Activated T-cell treated with anti-CD3 and anti-CD28 coated beads, Interleukin-2, amount 50 U/mL, for 4 hours (primary cell): ENCODE measurements at regions not wholly inside any gene's neighbourhood (a gene's known extent, or its start where the extent isn't known, plus 50 kb on each side); places are given as distances from the start of the nearest gene placed in this dataset.

ENCODE experiments used
- ATAC-seq, 2 donors: fragments of 200-7000 bp; cut with Tn5 transposase; one replicate each; pipeline ENCODE4 v1.10.0; 2021
- DNase-seq: peaks from one replicate; pipeline ENCODE4 v3.0.0-alpha.2; 2020
- H3K27me3 Mint-ChIP-seq: one replicate; pipeline ENCODE4 v1.8.0; 2021; ENCODE audit warnings: low read depth, mixed read lengths
- H3K36me3 Mint-ChIP-seq: one replicate; pipeline ENCODE4 v1.8.0; 2022; ENCODE audit warnings: mixed read lengths; ENCODE audit not compliant: insufficient read depth
- H3K4me1 Mint-ChIP-seq: one replicate; pipeline ENCODE4 v1.8.0; 2021; ENCODE audit warnings: low read depth, mixed read lengths
- H3K4me3 Mint-ChIP-seq: one replicate; pipeline ENCODE4 v1.8.0; 2021; ENCODE audit warnings: mild to moderate bottlenecking, moderate library complexity, mixed read lengths
- H3K9me3 Mint-ChIP-seq: one replicate; pipeline ENCODE4 v1.8.0; 2021; ENCODE audit warnings: mixed read lengths

GRCh38 chr4:14867847-14868246, 134.4 kb upstream of the CPEB2 start:
- no peak overlapping the region for H3K4me3 Mint-ChIP-seq
- peaks cover 13% of the 10 kb centered on the region for H3K27me3 Mint-ChIP-seq
- no peaks in the 10 kb centered on the region for H3K4me1 Mint-ChIP-seq
- ATAC-seq (no peak), DNase-seq (no peak)
- no peaks in the 10 kb centered on the region for H3K9me3 Mint-ChIP-seq
- H3K36me3 Mint-ChIP-seq = no peaks in the 10 kb centered on the region

- Mint-ChIP-seq H3K27me3 (peaks cover 13% of the 10 kb centered on the region), H3K36me3 (no peaks in the 10 kb centered on the region), H3K4me1 (no peaks in the 10 kb centered on the region), H3K9me3 (no peaks in the 10 kb centered on the region), H3K4me3 (no peak overlapping the region)
- ATAC-seq (no peak), DNase-seq (no peak)
These were observed 133.6 kb upstream of the CPEB2 start for GRCh38 chr4:14868426-14869395.

GRCh38 chr4:14871676-14872430, 130.4 kb upstream of the CPEB2 start:
- Mint-ChIP-seq H3K4me1 (peaks cover 14% of the 10 kb centered on the region), H3K27me3 (peaks cover 7% of the 10 kb centered on the region), H3K4me3 (no peak overlapping the region), H3K36me3 (no peaks in the 10 kb centered on the region), H3K9me3 (no peaks in the 10 kb centered on the region)
- ATAC-seq (no peak), DNase-seq (peak; percentile 9)

- H3K4me3 Mint-ChIP-seq = no peak overlapping the region
- peaks cover 25% of the 10 kb centered on the region for H3K4me1 Mint-ChIP-seq
- ATAC-seq (no peak), DNase-seq (no peak)
- H3K9me3 Mint-ChIP-seq = no peaks in the 10 kb centered on the region
- no peaks in the 10 kb centered on the region for H3K36me3 Mint-ChIP-seq
- H3K27me3 Mint-ChIP-seq = no peaks in the 10 kb centered on the region
These were observed 127.3 kb upstream of the CPEB2 start for GRCh38 chr4:14874990-14875389.

GRCh38 chr4:14877246-14878225, 124.7 kb upstream of the CPEB2 start:
- H3K36me3 Mint-ChIP-seq = no peaks in the 10 kb centered on the region
- H3K4me1 Mint-ChIP-seq = peaks cover 25% of the 10 kb centered on the region
- no peak for ATAC-seq
- H3K27me3 Mint-ChIP-seq = no peaks in the 10 kb centered on the region
- DNase-seq = no peak
- no peak overlapping the region for H3K4me3 Mint-ChIP-seq
- no peaks in the 10 kb centered on the region for H3K9me3 Mint-ChIP-seq

- no peaks in the 10 kb centered on the region for H3K9me3 Mint-ChIP-seq
- peaks cover 25% of the 10 kb centered on the region for H3K4me1 Mint-ChIP-seq
- H3K27me3 Mint-ChIP-seq = no peaks in the 10 kb centered on the region
These were observed 123.6 kb upstream of the CPEB2 start for GRCh38 chr4:14878681-14879080.

GRCh38 chr4:14879683-14880082, 122.6 kb upstream of the CPEB2 start:
- ATAC-seq (no peak), DNase-seq (no peak)
- Mint-ChIP-seq H3K36me3 (no peaks in the 10 kb centered on the region), H3K4me1 (peaks cover 25% of the 10 kb centered on the region), H3K4me3 (no peak overlapping the region), H3K27me3 (no peaks in the 10 kb centered on the region), H3K9me3 (no peaks in the 10 kb centered on the region)

More at GRCh38 chr4:14878681-14879080, 123.6 kb upstream of the CPEB2 start:
- DNase-seq (no peak), ATAC-seq (no peak)
- Mint-ChIP-seq H3K4me3 (no peak overlapping the region), H3K36me3 (no peaks in the 10 kb centered on the region)

GRCh38 chr4:14880805-14881204, 121.5 kb upstream of the CPEB2 start:
- H3K4me1 Mint-ChIP-seq = peaks cover 19% of the 10 kb centered on the region
- H3K9me3 Mint-ChIP-seq = no peaks in the 10 kb centered on the region
- peaks cover 2% of the 10 kb centered on the region for H3K27me3 Mint-ChIP-seq
- DNase-seq = no peak
- no peak for ATAC-seq
- no peak overlapping the region for H3K4me3 Mint-ChIP-seq
- no peaks in the 10 kb centered on the region for H3K36me3 Mint-ChIP-seq

- H3K4me1 Mint-ChIP-seq = no peaks in the 10 kb centered on the region
- DNase-seq (no peak), ATAC-seq (no peak)
- H3K27me3 Mint-ChIP-seq = peaks cover 2% of the 10 kb centered on the region
- no peak overlapping the region for H3K4me3 Mint-ChIP-seq
- no peaks in the 10 kb centered on the region for H3K9me3 Mint-ChIP-seq
- H3K36me3 Mint-ChIP-seq = no peaks in the 10 kb centered on the region
These were observed 119.1 kb upstream of the CPEB2 start for GRCh38 chr4:14883166-14883565.

- H3K36me3 Mint-ChIP-seq = no peaks in the 10 kb centered on the region
These were observed 118.6 kb upstream of the CPEB2 start for GRCh38 chr4:14883661-14884060.

GRCh38 chr4:14887842-14888433, 114.3 kb upstream of the CPEB2 start:
- H3K4me1 Mint-ChIP-seq = no peaks in the 10 kb centered on the region
- no peak for ATAC-seq
- H3K36me3 Mint-ChIP-seq = no peaks in the 10 kb centered on the region
- no peak for DNase-seq
- peaks cover 2% of the 10 kb centered on the region for H3K27me3 Mint-ChIP-seq
- no peak overlapping the region for H3K4me3 Mint-ChIP-seq
- H3K9me3 Mint-ChIP-seq = no peaks in the 10 kb centered on the region

More at GRCh38 chr4:14883661-14884060, 118.6 kb upstream of the CPEB2 start:
- Mint-ChIP-seq H3K27me3 (peaks cover 2% of the 10 kb centered on the region), H3K4me3 (no peak overlapping the region), H3K4me1 (no peaks in the 10 kb centered on the region), H3K9me3 (no peaks in the 10 kb centered on the region)
- DNase-seq (no peak), ATAC-seq (no peak)

- Mint-ChIP-seq H3K4me3 (no peak overlapping the region), H3K4me1 (no peaks in the 10 kb centered on the region), H3K27me3 (peaks cover 2% of the 10 kb centered on the region), H3K36me3 (no peaks in the 10 kb centered on the region), H3K9me3 (no peaks in the 10 kb centered on the region)
- DNase-seq (no peak), ATAC-seq (no peak)
These were observed 113.3 kb upstream of the CPEB2 start for GRCh38 chr4:14888790-14889572.

- H3K9me3 Mint-ChIP-seq = no peaks in the 10 kb centered on the region
- no peaks in the 10 kb centered on the region for H3K4me1 Mint-ChIP-seq
- DNase-seq = no peak
- no peaks in the 10 kb centered on the region for H3K36me3 Mint-ChIP-seq
- no peaks in the 10 kb centered on the region for H3K27me3 Mint-ChIP-seq
- no peak overlapping the region for H3K4me3 Mint-ChIP-seq
- no peak for ATAC-seq
These were observed 109.7 kb upstream of the CPEB2 start for GRCh38 chr4:14892563-14892962.
